ENCODE measurements at regions not wholly inside any gene's neighbourhood (a gene's known extent, or its start where the extent isn't known, plus 50 kb on each side); places are given as distances from the start of the nearest gene placed in this dataset.

DNA sequence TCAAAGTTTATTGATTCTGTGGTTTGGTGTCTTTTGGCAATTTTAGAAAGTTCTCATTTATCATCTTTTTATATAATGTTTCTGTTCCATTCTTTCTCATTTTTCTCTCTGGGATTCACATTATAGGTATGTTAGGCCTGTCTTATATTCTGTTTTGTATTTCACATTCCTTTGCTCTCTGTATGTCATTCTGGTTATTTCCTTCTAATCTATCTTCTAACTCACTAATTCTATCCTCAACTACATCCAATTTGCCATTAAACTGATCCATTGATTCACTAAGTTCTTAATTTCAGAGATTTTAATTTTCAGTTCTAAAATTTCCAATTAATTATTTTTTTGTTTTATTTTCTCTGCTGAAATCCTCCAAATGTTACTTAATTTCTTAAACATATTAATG, 234.8 kb downstream of the FOXD2 start:
- no peak for DNase-seq

GRCh38 chr1:47674189-47674588, 236.3 kb downstream of the FOXD2 start:
- no peak for DNase-seq

GRCh38 chr1:47675047-47675675, 237.3 kb downstream of the FOXD2 start:
- no peak for DNase-seq

DNA sequence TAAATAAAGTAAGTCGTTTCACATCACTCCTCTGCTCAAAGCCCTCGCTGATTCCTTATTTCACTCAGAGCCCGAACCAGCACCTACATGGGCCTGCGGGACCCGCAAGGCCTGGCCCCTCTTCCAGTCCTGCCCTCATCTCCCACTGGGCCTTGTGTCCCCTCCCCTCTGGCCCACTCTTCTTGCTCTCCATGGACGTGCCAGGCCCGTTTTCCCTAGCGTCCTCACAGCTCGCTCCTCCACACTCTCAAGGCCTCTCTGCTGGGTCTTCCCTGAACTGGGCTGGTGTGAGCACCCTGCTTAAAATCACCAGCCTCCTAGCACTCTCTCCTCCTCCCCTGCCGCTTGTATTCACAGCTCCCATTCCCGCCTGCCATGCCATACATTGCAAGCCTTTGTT, 237.9 kb downstream of the FOXD2 start:
- DNase-seq: no peak

- DNase-seq: no peak
Measured at GRCh38 chr1:47676311-47677054, 238.6 kb downstream of the FOXD2 start.

DNA sequence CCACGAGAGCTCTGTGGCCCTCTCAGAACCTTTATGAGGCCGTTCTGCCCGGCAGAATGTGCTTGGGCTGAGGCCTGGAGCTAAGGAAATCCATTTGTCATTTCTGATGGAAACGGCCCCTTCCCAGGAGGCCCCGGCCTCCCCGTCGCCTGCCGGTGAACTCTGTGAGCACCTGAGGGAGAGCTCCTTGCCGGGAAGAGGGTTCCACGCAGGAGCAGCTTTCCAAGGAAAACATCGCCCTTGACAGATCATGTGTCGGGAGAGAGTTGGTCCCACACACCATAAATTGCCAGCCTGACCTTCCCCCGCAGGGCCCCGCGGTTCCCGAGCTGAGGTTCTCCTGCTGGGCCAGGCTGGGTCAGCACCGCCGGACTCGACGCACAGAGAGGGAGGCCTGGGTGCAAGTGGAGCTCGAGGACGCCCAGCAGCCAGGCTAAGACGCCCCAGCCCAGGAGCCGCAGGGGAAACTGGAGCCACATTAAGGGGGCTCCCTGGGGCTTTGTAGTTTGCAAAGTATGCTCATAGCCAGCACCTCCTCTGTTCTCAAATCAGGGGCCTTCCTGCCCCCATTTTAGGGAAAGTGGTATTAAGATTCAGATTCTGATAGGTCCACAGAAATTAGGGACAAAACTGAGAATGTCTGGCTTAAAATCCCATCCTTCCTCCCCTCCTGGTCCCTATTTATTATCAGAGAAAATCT, 239.5 kb downstream of the FOXD2 start:
- no peak for DNase-seq

DNA sequence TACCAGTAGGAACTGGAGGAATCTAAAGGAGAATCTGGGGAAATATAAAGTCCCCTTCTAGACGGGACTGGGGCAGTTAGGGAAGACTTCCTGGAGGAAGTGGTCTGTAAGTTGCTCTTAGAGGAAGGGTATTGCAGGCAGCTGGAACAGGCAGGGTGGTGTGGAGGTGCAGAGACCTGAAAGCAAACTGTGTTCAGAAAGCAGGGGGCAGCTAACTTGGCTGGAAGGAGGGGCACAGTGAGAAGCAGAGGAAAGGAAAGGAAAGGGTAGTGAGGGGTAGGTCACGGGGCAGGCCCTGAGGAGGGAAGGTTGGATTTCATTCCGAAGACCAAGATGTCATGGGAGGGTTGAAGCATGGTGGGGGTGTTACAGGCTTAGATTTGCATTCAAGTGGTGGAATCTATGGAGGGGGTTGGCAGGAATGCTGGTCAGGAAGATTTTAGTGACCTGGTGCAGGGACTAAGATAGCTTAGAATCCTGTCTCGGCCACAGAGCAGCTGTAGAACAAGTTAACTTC, 240.7 kb downstream of the FOXD2 start:
- no peak for DNase-seq

DNA sequence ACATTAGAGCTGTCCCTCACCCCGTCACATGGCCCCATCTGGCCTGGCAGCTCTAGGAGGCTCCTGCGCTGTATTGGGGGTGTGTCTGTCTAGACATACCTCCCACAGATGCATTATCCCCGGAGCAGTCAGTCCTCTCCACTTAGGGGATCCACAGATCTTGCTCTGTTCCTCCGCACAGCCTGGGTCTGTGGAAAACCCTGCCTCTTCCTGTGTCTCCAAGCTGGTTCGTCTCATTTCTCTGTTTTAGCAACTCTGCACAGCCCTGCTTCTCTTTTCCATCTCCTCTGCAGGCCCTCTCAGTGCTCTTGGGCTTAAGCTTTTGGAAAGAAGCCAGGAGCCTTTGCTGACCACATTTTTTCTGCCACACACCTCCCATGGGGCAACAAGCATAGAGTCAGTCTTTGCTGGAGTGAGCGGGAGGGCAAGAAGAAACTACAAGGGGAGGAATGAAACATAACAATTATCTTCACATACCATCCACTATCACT, 241.5 kb downstream of the FOXD2 start:
- DNase-seq: no peak

DNA sequence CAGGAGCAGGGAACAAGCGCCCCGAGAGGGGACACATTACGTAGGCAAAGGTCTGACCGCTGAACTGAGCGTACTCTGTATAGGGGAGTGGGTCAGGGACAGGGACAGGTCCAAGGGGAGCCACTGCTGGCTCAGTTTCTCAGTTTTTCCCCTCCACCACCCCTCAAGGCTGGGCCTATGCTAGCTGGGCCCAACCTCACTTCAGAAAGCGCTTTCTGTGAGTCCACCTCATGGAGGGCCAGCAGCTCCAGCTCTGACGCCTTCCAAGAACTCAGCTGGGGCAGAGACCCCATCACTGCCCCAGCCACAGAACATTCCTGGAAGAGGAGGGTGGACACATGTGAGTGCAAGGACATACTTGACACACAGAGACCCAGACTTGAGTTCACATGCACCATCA, 242.0 kb downstream of the FOXD2 start:
- DNase-seq: no peak

- DNase-seq: no peak
Measured at GRCh38 chr1:47680815-47681475, 243.1 kb downstream of the FOXD2 start.

- no peak for DNase-seq
Measured at GRCh38 chr1:47681735-47682134, 243.9 kb downstream of the FOXD2 start.

DNA sequence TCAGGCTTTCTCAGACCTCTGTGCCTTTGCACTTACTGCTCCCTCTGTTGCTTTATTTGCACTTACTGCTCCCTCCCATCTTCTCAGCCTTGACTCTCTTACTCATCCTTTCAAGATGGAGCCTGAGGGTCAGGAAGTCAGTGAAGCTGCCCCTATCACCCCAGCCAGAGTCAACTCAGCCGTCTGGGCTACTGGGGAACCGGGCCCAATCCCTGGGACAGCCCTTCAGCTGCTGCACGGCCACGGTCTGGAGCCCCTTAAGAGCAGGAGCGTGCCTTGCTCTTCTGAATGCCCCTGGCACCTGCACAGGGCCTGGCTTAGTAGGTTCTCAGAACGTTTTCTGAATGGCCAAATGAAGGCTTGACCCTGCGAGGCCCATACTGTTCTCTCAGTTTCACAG, 244.4 kb downstream of the FOXD2 start:
- no peak for DNase-seq

GRCh38 chr1:47682786-47683350, 245.0 kb downstream of the FOXD2 start:
- no peak for DNase-seq

GRCh38 chr1:47683401-47683800, 245.6 kb downstream of the FOXD2 start:
- DNase-seq: no peak

GRCh38 chr1:47684518-47684917, 246.7 kb downstream of the FOXD2 start:
- no peak for DNase-seq

DNA sequence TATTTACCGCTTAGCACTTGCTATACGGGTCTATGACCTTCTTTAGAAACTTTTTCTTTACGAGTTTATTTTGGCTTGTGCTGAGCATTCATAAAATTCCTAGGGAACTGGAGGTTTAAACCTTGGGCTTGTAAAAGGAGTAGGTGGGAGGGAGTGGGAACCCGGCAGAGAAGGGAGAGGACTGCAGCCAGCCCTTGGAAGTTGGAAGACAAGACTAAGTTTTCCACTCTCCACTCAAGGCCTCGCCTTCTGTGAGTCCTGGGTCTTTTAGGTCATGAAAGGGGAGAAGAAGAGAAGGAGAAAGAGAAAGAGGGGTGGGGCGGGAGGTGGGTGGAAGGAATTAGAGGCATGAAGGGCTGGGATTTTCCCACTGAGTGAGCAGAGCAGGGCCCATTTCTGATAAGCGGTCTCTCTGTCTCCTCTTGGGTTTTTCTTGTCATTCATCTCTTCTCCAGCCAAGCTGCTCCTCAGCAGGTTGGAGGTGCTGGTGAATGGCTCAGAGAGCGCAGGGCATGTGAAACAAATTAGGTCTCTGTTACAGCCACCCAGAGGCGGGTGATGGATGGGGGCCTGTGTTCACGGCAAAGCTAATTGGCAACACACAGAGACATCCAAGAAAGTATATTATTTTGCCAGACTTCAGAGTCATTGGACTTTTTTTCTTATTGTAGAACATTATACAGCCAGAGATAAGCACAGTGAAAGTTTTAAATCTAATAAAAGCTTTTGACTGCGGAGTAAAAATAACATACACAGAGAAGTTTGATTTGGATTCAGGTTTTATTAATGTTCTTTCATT, 247.3 kb downstream of the FOXD2 start:
- DNase-seq: no peak

DNA sequence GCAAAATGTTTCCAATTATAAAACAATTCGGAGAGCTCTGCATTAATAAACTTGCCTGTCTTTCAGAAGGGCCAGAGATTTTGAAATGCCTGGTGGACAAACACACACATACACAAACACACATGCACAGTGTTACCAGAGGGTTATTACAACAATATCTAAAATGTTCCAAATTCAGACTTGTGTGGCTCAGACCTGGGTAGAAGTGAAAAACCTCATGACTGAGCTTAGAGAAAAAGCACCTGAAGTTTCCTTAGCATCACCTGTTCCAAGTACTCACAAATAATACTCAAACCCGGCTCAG, 247.9 kb downstream of the FOXD2 start:
- DNase-seq: no peak

DNA sequence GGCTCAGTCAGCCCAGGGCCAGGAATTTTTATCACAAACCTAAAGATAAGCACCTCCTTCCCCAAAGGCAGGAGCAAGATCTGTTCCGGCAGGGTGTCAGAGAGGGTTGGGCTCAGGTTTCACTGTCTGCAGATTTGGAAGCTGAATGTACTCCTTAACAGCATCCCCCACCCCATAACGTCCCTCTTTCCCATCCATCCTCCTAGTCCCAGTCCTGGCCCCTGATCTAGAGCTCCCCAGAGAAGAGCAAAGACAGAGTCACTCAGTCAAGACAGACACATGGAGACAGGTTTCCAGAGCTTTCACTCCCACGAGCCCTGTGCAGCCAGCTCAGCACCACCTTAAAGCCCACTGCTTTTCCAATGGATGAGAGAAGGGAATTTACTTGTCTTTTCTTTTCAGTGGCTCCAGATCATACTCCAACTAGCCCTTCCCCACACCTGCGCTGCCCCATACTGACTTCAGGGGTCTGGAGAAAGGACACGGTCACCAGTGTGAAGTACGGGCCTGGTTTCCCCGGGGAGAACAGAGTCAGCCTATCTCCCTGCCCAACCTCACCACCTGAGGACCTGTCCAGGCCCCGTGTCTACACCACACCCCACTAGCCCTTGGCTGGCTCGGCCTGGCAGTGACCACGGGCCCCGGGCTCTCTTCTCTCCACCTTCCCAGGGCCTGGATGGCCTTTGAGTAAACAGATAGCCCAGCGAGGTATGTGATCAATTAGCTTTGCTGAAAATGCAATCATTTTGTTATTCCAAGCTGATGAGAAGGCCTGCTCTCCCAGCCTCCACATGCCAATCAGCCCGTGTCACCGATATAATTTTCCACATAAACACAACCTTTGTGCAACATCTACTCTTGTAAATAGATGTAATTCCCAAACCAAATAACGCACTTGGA, 249.1 kb downstream of the FOXD2 start:
- no peak for DNase-seq

- DNase-seq: no peak
Measured at GRCh38 chr1:47687631-47688460, 250.0 kb downstream of the FOXD2 start.

Data from activated T-cell treated with anti-CD3 and anti-CD28 coated beads, Interleukin-2, amount 50 U/mL, for 48 hours (primary cell).